Neural progenitor cell (in vitro differentiated cells): ENCODE measurements at regions not wholly inside any gene's neighbourhood (a gene's known extent, or its start where the extent isn't known, plus 50 kb on each side); places are given as distances from the start of the nearest gene placed in this dataset.
A peak's percentile ranks its signal among the peaks of the same experiment; 100 is the strongest.
"Not testable (repeated sequence)": the region's sequence is repeated elsewhere in the genome, so short reads cannot be mapped to it uniquely, and the experiment has no call there.

ENCODE experiments used
- DNase-seq: peaks from one replicate; pipeline ENCODE4 v3.0.0-alpha.2; 2016; ENCODE audit warnings: low spot score
- H2AFZ ChIP-seq: fragments of 200-600 bp; sonication (generic); replicated peaks from 2 replicates; pipeline ENCODE4 v1.6.1; 2016; ENCODE audit warnings: antibody characterized with exemption
- H3F3A ChIP-seq: fragments of 200-600 bp; sonication (generic); 2 replicates; pipeline ENCODE4 v1.6.1; 2016; ENCODE audit warnings: antibody characterized with exemption, low read depth
- H3K27ac ChIP-seq: fragments of 200-600 bp; sonication (generic); 2 replicates; pipeline ENCODE4 v1.5.1; 2016; ENCODE audit warnings: mild to moderate bottlenecking
- H3K27me3 ChIP-seq: fragments of 200-600 bp; sonication (generic); 2 replicates; pipeline ENCODE4 v1.6.1; 2016; ENCODE audit warnings: mild to moderate bottlenecking, moderate library complexity
- H3K36me3 ChIP-seq: fragments of 200-600 bp; sonication (generic); 2 replicates; pipeline ENCODE4 v1.5.1; 2016
- H3K4me1 ChIP-seq: fragments of 200-600 bp; sonication (generic); 2 replicates; pipeline ENCODE4 v1.6.1; 2016; ENCODE audit warnings: mixed run types
- H3K4me2 ChIP-seq: fragments of 200-600 bp; sonication (generic); 2 replicates; pipeline ENCODE4 v1.6.1; 2016
- H3K4me3 ChIP-seq: fragments of 200-600 bp; sonication (generic); 2 replicates; pipeline ENCODE4 v1.5.1; 2016
- H3K79me2 ChIP-seq: fragments of 200-600 bp; sonication (generic); 2 replicates; pipeline ENCODE4 v1.6.1; 2016; ENCODE audit warnings: low read depth
- H3K9ac ChIP-seq: fragments of 200-600 bp; sonication (generic); 2 replicates; pipeline ENCODE4 v1.6.1; 2016
- H3K9me3 ChIP-seq: fragments of 200-600 bp; sonication (generic); 2 replicates; pipeline ENCODE4 v1.5.1; 2016; ENCODE audit warnings: low read depth
- H4K20me1 ChIP-seq: fragments of 200-600 bp; sonication (generic); 2 replicates; pipeline ENCODE4 v1.6.1; 2016; ENCODE audit warnings: low read depth
- H3K27ac Mint-ChIP-seq: 3 replicates; pipeline ENCODE4 v1.8.0; 2021; ENCODE audit warnings: mixed read lengths
- H3K27me3 Mint-ChIP-seq: 2 replicates; pipeline ENCODE4 v1.8.0; 2022; ENCODE audit warnings: low read depth, mild to moderate bottlenecking, inconsistent platforms, moderate library complexity, mixed read lengths; ENCODE audit not compliant: insufficient read depth
- H3K36me3 Mint-ChIP-seq: 3 replicates; pipeline ENCODE4 v1.8.0; 2021; ENCODE audit warnings: mixed read lengths
- H3K4me1 Mint-ChIP-seq: 3 replicates; pipeline ENCODE4 v1.8.0; 2021; ENCODE audit warnings: mixed read lengths
- H3K4me3 Mint-ChIP-seq: 3 replicates; pipeline ENCODE4 v1.8.0; 2021; ENCODE audit warnings: mild to moderate bottlenecking, moderate library complexity, mixed read lengths
- H3K9me3 Mint-ChIP-seq: 3 replicates; pipeline ENCODE4 v1.8.0; 2020; ENCODE audit warnings: mixed read lengths
- CTCF ChIP-seq: fragments of 200-600 bp; sonication (generic); IDR thresholded peaks from 2 replicates; pipeline ENCODE4 v1.5.1; 2017; ENCODE audit warnings: antibody characterized with exemption, mild to moderate bottlenecking
- EZH2 ChIP-seq: fragments of 200-600 bp; sonication (generic); IDR thresholded peaks from 2 replicates; pipeline ENCODE4 v1.6.1; 2017; ENCODE audit warnings: antibody characterized with exemption, mild to moderate bottlenecking, moderate library complexity
- EZH2phosphoT487 ChIP-seq: fragments of 200-600 bp; sonication (generic); IDR thresholded peaks from 2 replicates; pipeline ENCODE4 v1.6.1; 2017; ENCODE audit warnings: antibody characterized with exemption

GRCh38 chr16:59341368-59341767, 607.3 kb upstream of the GOT2 start:
- H3K27ac Mint-ChIP-seq, result no peak overlapping the region

GRCh38 chr16:59339871-59340270, 605.8 kb upstream of the GOT2 start:
- Histone ChIP-seq H3K27ac (no peak overlapping the region), H3K4me2 (peak overlapping the region; percentile 16), H3K4me3 (no peak overlapping the region), H3F3A (peaks cover 11% of the 10 kb centered on the region), H3K36me3 (no peaks in the 10 kb centered on the region), H3K79me2 (no peaks in the 10 kb centered on the region), H3K4me1 (peaks cover 23% of the 10 kb centered on the region), H4K20me1 (no peaks in the 10 kb centered on the region), H3K9ac (no peak overlapping the region), H3K9me3 (no peaks in the 10 kb centered on the region), H2AFZ (peak overlapping the region; percentile 66), H3K27me3 (peaks cover 57% of the 10 kb centered on the region)
- Mint-ChIP-seq H3K27ac (no peak overlapping the region), H3K4me3 (no peak overlapping the region), H3K27me3 (no peaks in the 10 kb centered on the region), H3K36me3 (no peaks in the 10 kb centered on the region), H3K4me1 (peaks cover 19% of the 10 kb centered on the region), H3K9me3 (no peaks in the 10 kb centered on the region)
- no peak for TF ChIP-seq EZH2phosphoT487
- TF ChIP-seq EZH2, result no peak
- TF ChIP-seq CTCF, result no peak
- DNase-seq, result no peak

More at GRCh38 chr16:59341368-59341767, 607.3 kb upstream of the GOT2 start:
- peak overlapping the region; percentile 64 for H2AFZ ChIP-seq
- H4K20me1 ChIP-seq, result no peaks in the 10 kb centered on the region
- no peak overlapping the region for H3K4me2 ChIP-seq
- no peak overlapping the region for H3K4me3 ChIP-seq
- peaks cover 19% of the 10 kb centered on the region for H3K4me1 Mint-ChIP-seq
- H3K27me3 ChIP-seq, result peaks cover 72% of the 10 kb centered on the region
- no peaks in the 10 kb centered on the region for H3K9me3 Mint-ChIP-seq
- H3K9me3 ChIP-seq, result no peaks in the 10 kb centered on the region
- no peaks in the 10 kb centered on the region for H3K79me2 ChIP-seq
- TF ChIP-seq EZH2phosphoT487 (no peak), EZH2 (no peak), CTCF (peak; percentile 28)
- H3K4me1 ChIP-seq, result peaks cover 17% of the 10 kb centered on the region
- H3F3A ChIP-seq, result peaks cover 11% of the 10 kb centered on the region
- no peak overlapping the region for H3K27ac ChIP-seq
- H3K36me3 Mint-ChIP-seq, result no peaks in the 10 kb centered on the region
- no peaks in the 10 kb centered on the region for H3K36me3 ChIP-seq
- no peak overlapping the region for H3K9ac ChIP-seq
- H3K4me3 Mint-ChIP-seq, result no peak overlapping the region
- no peaks in the 10 kb centered on the region for H3K27me3 Mint-ChIP-seq
- peak; percentile 18 for DNase-seq

GRCh38 chr16:59336136-59336695, 602.1 kb upstream of the GOT2 start:
- Histone ChIP-seq H3K4me3 (no peak overlapping the region), H3K79me2 (no peaks in the 10 kb centered on the region), H3F3A (peaks cover 11% of the 10 kb centered on the region), H3K4me1 (peaks cover 19% of the 10 kb centered on the region), H3K36me3 (no peaks in the 10 kb centered on the region), H3K9me3 (no peaks in the 10 kb centered on the region), H4K20me1 (no peaks in the 10 kb centered on the region), H3K9ac (no peak overlapping the region), H2AFZ (peak overlapping the region; percentile 26), H3K27me3 (peaks cover 28% of the 10 kb centered on the region), H3K4me2 (no peak overlapping the region), H3K27ac (no peak overlapping the region)
- H3K36me3 Mint-ChIP-seq, result no peaks in the 10 kb centered on the region
- TF ChIP-seq EZH2phosphoT487 (no peak), CTCF (no peak), EZH2 (no peak)
- peaks cover 5% of the 10 kb centered on the region for H3K9me3 Mint-ChIP-seq
- peak overlapping the region; percentile 31 for H3K27ac Mint-ChIP-seq
- no peak overlapping the region for H3K4me3 Mint-ChIP-seq
- no peak for DNase-seq
- peaks cover 4% of the 10 kb centered on the region for H3K27me3 Mint-ChIP-seq
- peaks cover 5% of the 10 kb centered on the region for H3K4me1 Mint-ChIP-seq

- Histone ChIP-seq H3K4me1 (peaks cover 25% of the 10 kb centered on the region), H3F3A (peaks cover 21% of the 10 kb centered on the region)
- not testable (repeated sequence) for H3K9me3 ChIP-seq, H4K20me1 ChIP-seq, H3K27me3 ChIP-seq, H3K79me2 ChIP-seq, H3K27me3 Mint-ChIP-seq, H3K4me3 ChIP-seq, H3K9ac ChIP-seq, H3K27ac Mint-ChIP-seq, H3K36me3 ChIP-seq, H3K4me2 ChIP-seq, H3K4me3 Mint-ChIP-seq, H2AFZ ChIP-seq, DNase-seq, H3K27ac ChIP-seq, H3K36me3 Mint-ChIP-seq
- Mint-ChIP-seq H3K9me3 (peaks cover 16% of the 10 kb centered on the region), H3K4me1 (peaks cover 25% of the 10 kb centered on the region)
Measured at GRCh38 chr16:59331708-59332107, 597.6 kb upstream of the GOT2 start.
